Chondrocyte (in vitro differentiated cells): ENCODE measurements at regions not wholly inside any gene's neighbourhood (a gene's known extent, or its start where the extent isn't known, plus 50 kb on each side); places are given as distances from the start of the nearest gene placed in this dataset.

Source experiments
- DNase-seq: peaks from one replicate; pipeline ENCODE4 v3.0.0; 2021; ENCODE audit warnings: mixed read lengths, low spot score
- H3K27ac Mint-ChIP-seq: one replicate; pipeline ENCODE4 v1.8.0; 2021; ENCODE audit warnings: mild to moderate bottlenecking, moderate library complexity, mixed read lengths; ENCODE audit not compliant: unreplicated experiment
- H3K27me3 Mint-ChIP-seq: 2 replicates; pipeline ENCODE4 v1.8.0; 2021; ENCODE audit warnings: low read depth, mixed read lengths
- H3K36me3 Mint-ChIP-seq: 2 replicates; pipeline ENCODE4 v1.8.0; 2021; ENCODE audit warnings: low read depth, mixed read lengths
- H3K4me1 Mint-ChIP-seq: 2 replicates; pipeline ENCODE4 v1.8.0; 2021; ENCODE audit warnings: low read depth, mild to moderate bottlenecking, mixed read lengths
- H3K4me3 Mint-ChIP-seq: one replicate; pipeline ENCODE4 v1.8.0; 2021; ENCODE audit warnings: mild to moderate bottlenecking, moderate library complexity, mixed read lengths; ENCODE audit not compliant: unreplicated experiment
- H3K9me3 Mint-ChIP-seq: 2 replicates; pipeline ENCODE4 v1.8.0; 2021; ENCODE audit warnings: low read depth, mixed read lengths
- CTCF ChIP-seq: fragments of 200-600 bp; sonication (generic); IDR thresholded peaks from 2 replicates; pipeline ENCODE4 v1.5.0; 2021; ENCODE audit warnings: antibody characterized with exemption, mild to moderate bottlenecking, moderate library complexity

GRCh38 chr14:34014936-34015335, 64.1 kb upstream of the EGLN3 start:
- no peak for TF ChIP-seq CTCF
- no peak for DNase-seq

DNA sequence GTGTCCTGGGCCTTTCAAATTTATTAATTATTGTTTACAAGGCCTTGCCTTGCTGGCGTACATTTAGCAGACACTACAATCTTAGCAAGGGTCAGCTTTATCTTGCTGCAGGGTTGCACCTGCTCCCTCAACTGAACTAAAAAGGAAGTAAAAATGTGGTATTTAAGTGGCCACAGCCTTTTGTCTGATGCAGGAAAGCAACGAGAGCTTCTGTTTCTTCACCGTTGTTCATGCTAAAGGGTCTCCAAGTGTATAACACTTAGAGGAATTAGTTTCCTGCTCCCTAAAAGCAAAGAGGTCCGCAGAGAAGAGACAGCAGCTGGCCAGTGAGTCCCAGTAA, 62.8 kb upstream of the EGLN3 start:
- no peak for TF ChIP-seq CTCF
- no peak overlapping the region for H3K27ac Mint-ChIP-seq
- peaks cover 4% of the 10 kb centered on the region for H3K27me3 Mint-ChIP-seq
- H3K4me1 Mint-ChIP-seq = peaks cover 7% of the 10 kb centered on the region
- H3K36me3 Mint-ChIP-seq = no peaks in the 10 kb centered on the region
- DNase-seq = no peak
- no peaks in the 10 kb centered on the region for H3K9me3 Mint-ChIP-seq
- H3K4me3 Mint-ChIP-seq = no peak overlapping the region

More at GRCh38 chr14:34014936-34015335, 64.1 kb upstream of the EGLN3 start:
- Mint-ChIP-seq H3K27ac (no peak overlapping the region), H3K9me3 (no peaks in the 10 kb centered on the region), H3K4me3 (no peak overlapping the region), H3K27me3 (peaks cover 10% of the 10 kb centered on the region), H3K36me3 (no peaks in the 10 kb centered on the region), H3K4me1 (peaks cover 11% of the 10 kb centered on the region)

DNA sequence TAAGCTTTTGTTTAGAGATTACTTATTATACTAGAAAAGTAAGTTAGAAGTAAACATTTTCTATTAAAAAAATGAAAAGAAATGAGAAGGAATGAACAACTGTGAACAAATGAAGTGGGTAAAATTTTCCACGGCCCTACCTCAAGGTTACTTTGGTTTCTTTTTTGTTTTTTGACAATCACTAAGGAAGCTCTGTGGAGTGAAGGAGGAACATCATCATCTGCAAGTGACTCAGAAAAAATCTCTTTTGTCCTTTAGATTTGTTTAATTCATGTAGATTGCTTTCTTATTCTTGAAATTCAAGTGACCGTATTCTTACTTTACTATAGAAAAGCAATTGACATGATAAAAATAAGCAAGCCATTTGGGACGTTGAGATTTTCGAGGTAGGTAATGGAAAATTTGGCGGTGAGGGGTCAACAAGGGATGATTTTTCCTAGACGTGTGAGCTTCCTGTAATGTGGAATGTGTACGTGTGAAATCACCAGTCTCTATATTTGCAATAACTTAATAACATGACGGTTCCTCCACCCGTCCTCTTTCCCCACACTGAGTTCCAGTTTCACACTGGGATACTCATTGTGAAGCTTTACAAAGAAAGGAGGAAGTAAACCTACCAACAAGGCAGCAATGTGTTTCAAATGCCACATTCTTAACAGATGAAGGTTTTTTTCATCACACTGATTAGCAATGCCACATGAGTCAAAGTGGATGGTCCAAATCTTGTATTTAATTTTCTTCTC, 62.3 kb upstream of the EGLN3 start:
- no peak overlapping the region for H3K27ac Mint-ChIP-seq
- H3K4me1 Mint-ChIP-seq = peaks cover 2% of the 10 kb centered on the region
- no peak for TF ChIP-seq CTCF
- H3K27me3 Mint-ChIP-seq = no peaks in the 10 kb centered on the region
- DNase-seq = no peak
- H3K36me3 Mint-ChIP-seq = no peaks in the 10 kb centered on the region
- no peak overlapping the region for H3K4me3 Mint-ChIP-seq
- H3K9me3 Mint-ChIP-seq = no peaks in the 10 kb centered on the region

DNA sequence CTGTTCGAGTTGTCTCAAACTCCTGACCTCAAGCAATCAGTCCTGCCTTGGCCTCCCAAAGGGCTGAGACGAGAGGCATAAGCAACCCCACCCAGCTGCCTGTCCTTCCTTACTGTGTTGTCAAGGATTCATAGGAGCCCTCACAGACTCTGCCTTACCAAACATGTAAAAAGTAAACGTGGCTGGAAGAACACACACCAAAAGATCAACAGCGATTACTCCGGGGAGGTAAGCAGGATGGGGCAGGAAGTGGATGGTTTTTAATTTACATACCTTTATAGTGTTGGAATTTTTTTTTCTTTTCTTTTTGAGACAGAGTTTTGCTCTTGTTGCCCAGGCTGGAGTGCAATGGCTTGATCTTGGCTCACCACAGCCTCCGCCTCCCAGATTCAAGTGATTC, 61.5 kb upstream of the EGLN3 start:
- Mint-ChIP-seq H3K4me1 (no peaks in the 10 kb centered on the region), H3K27ac (no peak overlapping the region), H3K36me3 (no peaks in the 10 kb centered on the region), H3K9me3 (no peaks in the 10 kb centered on the region), H3K27me3 (no peaks in the 10 kb centered on the region), H3K4me3 (no peak overlapping the region)
- TF ChIP-seq CTCF = no peak
- DNase-seq = no peak

DNA sequence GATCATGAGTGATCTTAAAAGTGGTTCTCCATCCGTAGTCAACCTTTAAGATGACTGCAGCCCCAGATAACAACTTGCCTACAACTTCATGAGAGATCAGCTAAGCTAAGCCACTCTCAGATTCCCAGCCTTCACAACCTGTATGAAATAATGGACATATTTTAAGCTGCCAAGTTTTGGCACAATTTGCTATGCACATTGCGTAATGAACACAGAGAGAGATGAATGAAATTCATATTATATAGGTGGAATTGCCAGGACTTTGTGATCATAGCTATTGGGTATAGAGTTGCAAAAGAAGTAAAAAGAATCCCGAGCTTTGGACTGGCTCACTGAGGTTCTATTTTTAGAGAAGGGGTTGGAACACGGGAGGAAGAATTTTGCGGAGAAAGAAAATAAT, 59.1 kb upstream of the EGLN3 start:
- TF ChIP-seq CTCF = no peak
- Mint-ChIP-seq H3K4me3 (no peak overlapping the region), H3K9me3 (no peaks in the 10 kb centered on the region), H3K4me1 (no peaks in the 10 kb centered on the region), H3K27me3 (peaks cover 5% of the 10 kb centered on the region), H3K27ac (no peak overlapping the region), H3K36me3 (no peaks in the 10 kb centered on the region)
- no peak for DNase-seq
